ENCODE measurements at regions not wholly inside any gene's neighbourhood (a gene's known extent, or its start where the extent isn't known, plus 50 kb on each side); places are given as distances from the start of the nearest gene placed in this dataset.
A peak's percentile ranks its signal among the peaks of the same experiment; 100 is the strongest.

GRCh38 chr4:62898115-62898514, 1511.1 kb downstream of the TECRL start:
- intact Hi-C loops (cut with DNase I) = no loop called here
- DNase-seq = no peak
- no peak for ATAC-seq (ENCODE audit: poor library complexity)

DNA sequence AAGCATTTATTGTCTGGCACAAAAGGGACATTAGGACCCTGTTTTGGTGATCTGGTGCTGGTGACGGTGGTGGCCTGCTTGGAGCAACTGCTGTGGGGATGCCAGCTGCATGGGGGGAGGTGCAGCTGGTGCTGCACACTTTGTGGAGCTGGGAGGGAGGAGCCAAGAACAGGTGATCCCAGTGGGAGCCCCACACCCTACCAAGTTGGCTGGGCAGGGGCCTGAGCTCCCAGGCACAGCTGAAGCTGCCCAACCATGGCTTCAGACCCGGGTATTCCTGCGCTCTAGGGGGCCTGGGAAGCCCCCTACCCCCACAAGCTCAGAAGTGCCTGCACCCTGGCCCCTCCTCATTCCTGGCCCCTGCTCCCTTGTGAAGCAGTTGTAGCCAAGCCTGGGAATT, 1512.5 kb downstream of the TECRL start:
- intact Hi-C loops (cut with DNase I) = no loop called here
- no peak for DNase-seq

GRCh38 chr4:62881901-62882300, 1527.3 kb downstream of the TECRL start:
- ATAC-seq (ENCODE audit: poor library complexity) = no peak
- intact Hi-C loops (cut with DNase I) = no loop called here
- no peak for DNase-seq

More for the DNA sequence above, 1512.5 kb downstream of the TECRL start:
- no peak for ATAC-seq (ENCODE audit: poor library complexity)

GRCh38 chr4:62881210-62881609, 1528.0 kb downstream of the TECRL start:
- intact Hi-C loops (cut with DNase I) = no loop called here

GRCh38 chr4:62872856-62873255, 1536.4 kb downstream of the TECRL start:
- no peak for DNase-seq
- ATAC-seq (ENCODE audit: poor library complexity) = no peak
- intact Hi-C loops (cut with DNase I) = no loop called here

More at GRCh38 chr4:62881210-62881609, 1528.0 kb downstream of the TECRL start:
- ATAC-seq (ENCODE audit: poor library complexity) = no peak
- no peak for DNase-seq

DNA sequence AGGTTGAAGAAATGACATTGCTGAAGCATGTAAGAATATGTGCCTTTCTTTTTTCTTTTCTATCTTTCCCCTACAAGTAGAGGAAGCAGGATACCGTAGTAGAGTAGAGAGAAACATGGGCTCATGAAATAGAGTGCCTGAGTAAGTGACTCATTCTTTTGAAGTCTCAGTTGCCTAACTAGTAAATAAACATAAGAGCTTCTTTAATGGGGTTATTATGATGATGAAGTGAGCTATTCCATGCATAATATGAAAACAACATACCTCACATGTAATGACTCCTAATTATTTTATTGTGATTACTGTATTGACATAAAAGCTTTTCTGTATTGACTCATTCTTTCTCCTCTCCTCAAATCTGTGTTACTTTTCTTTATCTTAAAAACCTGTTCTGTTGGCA, 1538.2 kb downstream of the TECRL start:
- no peak for ATAC-seq (ENCODE audit: poor library complexity)
- DNase-seq = no peak
- intact Hi-C loops (cut with DNase I) = no loop called here

DNA sequence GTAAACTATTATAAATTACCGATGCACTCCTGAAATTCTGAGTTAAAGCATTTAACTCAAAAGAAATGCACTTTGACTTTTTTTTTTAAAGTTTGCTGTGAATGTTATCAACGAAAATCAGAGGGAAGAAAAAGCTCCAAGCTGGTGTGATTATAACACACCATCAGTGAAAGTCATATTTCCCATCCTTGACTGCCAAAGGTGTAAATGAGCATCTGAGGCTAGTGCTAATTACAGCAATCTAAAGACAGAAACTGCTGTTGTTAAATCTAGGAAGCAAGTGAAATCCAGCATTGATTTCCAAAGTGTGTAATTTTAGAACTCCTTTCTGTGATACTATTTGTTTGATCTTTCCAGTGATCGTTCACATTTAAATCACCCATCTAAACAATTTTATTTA, 1538.8 kb downstream of the TECRL start:
- intact Hi-C loops (cut with DNase I) = no loop called here
- ATAC-seq (ENCODE audit: poor library complexity) (no peak), DNase-seq (no peak)

DNA sequence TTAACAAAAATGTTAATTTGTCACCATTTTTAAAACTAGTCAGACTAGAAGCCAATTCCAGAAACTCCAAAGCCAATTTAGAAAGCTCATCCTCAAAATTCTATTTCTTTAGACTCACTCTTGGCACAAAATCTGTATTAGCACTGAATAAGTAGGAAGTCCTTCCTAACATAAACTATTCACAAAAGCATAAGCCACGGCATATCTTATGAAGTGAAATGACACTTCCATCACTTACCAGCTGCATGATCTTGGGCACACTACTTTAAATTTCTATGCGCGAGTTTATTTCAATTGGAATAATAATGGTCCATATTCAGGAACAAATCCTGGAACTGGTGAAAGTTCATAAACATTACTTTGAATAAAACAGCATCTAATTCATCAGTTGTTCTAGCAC, 1544.0 kb downstream of the TECRL start:
- DNase-seq (no peak), ATAC-seq (ENCODE audit: poor library complexity) (no peak)
- intact Hi-C loops (cut with DNase I) = no loop called here

- DNase-seq = no peak
- ATAC-seq (ENCODE audit: poor library complexity) = no peak
- intact Hi-C loops (cut with DNase I) = no loop called here
Observed at GRCh38 chr4:62849696-62850095, 1559.6 kb downstream of the TECRL start.

GRCh38 chr4:62835631-62836030, 1573.6 kb downstream of the TECRL start:
- DNase-seq = no peak
- ATAC-seq (ENCODE audit: poor library complexity) = no peak
- intact Hi-C loops (cut with DNase I) = no loop called here

GRCh38 chr4:62822306-62822705, 1586.9 kb downstream of the TECRL start:
- DNase-seq (no peak), ATAC-seq (ENCODE audit: poor library complexity) (no peak)
- intact Hi-C loops (cut with DNase I) = no loop called here

GRCh38 chr4:62816566-62816965, 1592.7 kb downstream of the TECRL start:
- DNase-seq = no peak
- intact Hi-C loops (cut with DNase I) = no loop called here
- ATAC-seq (ENCODE audit: poor library complexity) = no peak

DNA sequence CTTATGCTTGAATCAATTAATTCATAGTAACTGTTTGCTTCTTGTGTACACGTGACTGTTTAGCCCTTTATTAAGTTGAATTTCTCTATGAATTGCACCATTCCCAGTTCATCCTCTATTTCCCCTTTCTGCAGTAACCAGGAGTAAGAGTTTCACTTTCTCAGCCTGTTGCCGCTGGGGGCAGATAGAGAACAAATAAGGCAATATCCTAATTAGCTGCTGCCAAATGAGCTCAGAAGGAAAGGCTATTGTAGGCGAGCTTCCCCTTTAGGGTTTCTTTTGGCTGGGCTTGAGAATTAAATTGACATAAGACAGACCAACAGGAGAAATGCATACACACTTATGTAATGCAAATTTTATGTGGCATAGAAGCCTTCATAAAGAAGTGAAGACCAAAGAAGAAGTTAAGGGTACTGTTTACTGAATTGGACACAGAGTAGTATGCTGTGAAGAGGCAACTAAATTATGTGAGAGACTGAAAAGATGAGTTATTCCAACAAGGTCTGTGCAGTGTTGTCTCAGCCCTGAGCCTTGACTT, 1594.7 kb downstream of the TECRL start:
- no peak for DNase-seq
- peak; percentile 39 for ATAC-seq (ENCODE audit: poor library complexity)
- intact Hi-C loops (cut with DNase I) = no loop called here

- ATAC-seq (ENCODE audit: poor library complexity) (no peak), DNase-seq (no peak)
- intact Hi-C loops (cut with DNase I) = no loop called here
Observed at GRCh38 chr4:62806816-62807215, 1602.4 kb downstream of the TECRL start.

GRCh38 chr4:62804075-62804474, 1603.9 kb downstream of the ADGRL3 start:
- intact Hi-C loops (cut with DNase I) = no loop called here
- no peak for ATAC-seq (ENCODE audit: poor library complexity)
- no peak for DNase-seq

- intact Hi-C loops (cut with DNase I) = no loop called here
- no peak for DNase-seq
- ATAC-seq (ENCODE audit: poor library complexity) = no peak
Observed at GRCh38 chr4:62797221-62797620, 1597.1 kb downstream of the ADGRL3 start.

- intact Hi-C loops (cut with DNase I) = no loop called here
- DNase-seq = no peak
- no peak for ATAC-seq (ENCODE audit: poor library complexity)
Observed at GRCh38 chr4:62791386-62791785, 1591.3 kb downstream of the ADGRL3 start.

DNA sequence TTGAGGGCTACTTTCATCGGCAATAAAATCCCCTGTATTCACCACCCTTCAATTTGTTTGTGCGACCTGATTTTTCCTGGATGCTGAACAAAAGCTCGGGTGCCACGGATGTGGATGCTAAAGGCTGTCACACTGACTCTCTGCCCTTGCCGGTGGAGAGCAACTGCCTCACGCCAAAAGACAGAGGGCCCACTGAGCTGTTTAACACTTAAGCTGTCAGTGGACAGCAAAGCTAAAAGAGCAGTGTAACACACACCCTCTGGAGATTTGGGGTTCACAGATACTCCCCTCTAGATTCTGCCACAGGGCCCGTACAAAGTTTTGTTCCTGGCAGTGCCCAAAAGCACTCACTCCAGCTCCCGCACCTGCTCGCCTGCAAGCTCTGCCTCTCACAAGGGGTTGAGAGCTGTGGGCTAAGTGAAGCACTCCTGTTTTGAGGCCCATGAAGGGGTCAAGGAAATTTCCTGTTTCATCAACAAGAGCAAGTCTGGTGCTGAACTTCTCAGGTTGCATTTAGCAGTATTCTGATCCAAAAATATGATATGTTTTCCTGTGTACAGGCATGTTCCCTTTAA, 1571.9 kb downstream of the ADGRL3 start:
- intact Hi-C loops (cut with DNase I) = no loop called here
- ATAC-seq (ENCODE audit: poor library complexity) (no peak), DNase-seq (no peak)

DNA sequence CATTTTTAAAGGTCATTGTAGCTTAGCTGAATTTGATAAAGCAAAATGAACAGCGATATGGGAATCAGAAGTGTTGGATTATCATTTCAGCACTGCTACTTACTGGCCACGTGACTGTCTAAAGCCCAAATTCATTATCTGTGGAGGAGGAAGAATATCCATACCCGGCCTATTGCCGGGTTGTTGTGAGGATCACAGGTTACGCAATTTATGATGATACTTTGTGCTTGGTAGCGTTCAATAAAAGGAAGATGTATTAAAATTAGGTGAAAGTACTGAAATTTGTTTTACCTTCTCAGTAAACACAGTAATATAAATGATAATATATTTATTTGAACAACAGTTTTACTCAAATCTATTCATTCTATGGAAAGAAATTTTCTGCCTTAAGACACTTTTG, 1540.2 kb downstream of the ADGRL3 start:
- DNase-seq = no peak
- intact Hi-C loops (cut with DNase I) = no loop called here
- ATAC-seq (ENCODE audit: poor library complexity) = no peak

- intact Hi-C loops (cut with DNase I) = no loop called here
- DNase-seq = no peak
Observed at GRCh38 chr4:62717154-62717553, 1517.0 kb downstream of the ADGRL3 start.

GRCh38 chr4:62711575-62711974, 1511.4 kb downstream of the ADGRL3 start:
- intact Hi-C loops (cut with DNase I) = no loop called here
- no peak for DNase-seq
- no peak for ATAC-seq (ENCODE audit: poor library complexity)

More at GRCh38 chr4:62717154-62717553, 1517.0 kb downstream of the ADGRL3 start:
- ATAC-seq (ENCODE audit: poor library complexity) = no peak

Data from Right ventricle myocardium superior (tissue), 1 donor.